Vagina (tissue), 2 donors: ENCODE measurements at regions not wholly inside any gene's neighbourhood (a gene's known extent, or its start where the extent isn't known, plus 50 kb on each side); places are given as distances from the start of the nearest gene placed in this dataset.

Experiments
- CTCF ChIP-seq, 3 experiments: fragments of 450-650 bp in 2 of 3; fragments of 200-600 bp in 1 of 3; sonication (generic) in 1 of 3; IDR thresholded peaks; one replicate each; pipeline ENCODE4 v1.5.1; 2017 to 2019; ENCODE audit warnings: antibody characterized with exemption in 3 of 3, mild to moderate bottlenecking in 2 of 3, moderate library complexity in 2 of 3
- POLR2A ChIP-seq, 2 donors: fragments of 450-650 bp; IDR thresholded peaks; one replicate each; pipeline ENCODE4 v1.6.1; 2017; ENCODE audit warnings: antibody characterized with exemption in 2 of 2, mild to moderate bottlenecking in 2 of 2, moderate library complexity in 2 of 2
- POLR2AphosphoS5 ChIP-seq, 2 donors: sonication (generic); formaldehyde crosslinking; IDR thresholded peaks; one replicate each; pipeline ENCODE4 v1.9.0; 2017; ENCODE audit warnings: antibody characterized with exemption in 2 of 2, mild to moderate bottlenecking in 2 of 2, low read depth in 1 of 2; ENCODE audit not compliant: insufficient read depth in 1 of 2

GRCh38 chr5:68919988-68920490 is 173.8 kb upstream of the SLC30A5 start:
- no peak for TF ChIP-seq CTCF (IDR thresholded peaks at IDR 0.05)
- TF ChIP-seq POLR2A (IDR thresholded peaks at IDR 0.05) = no peak
- TF ChIP-seq POLR2AphosphoS5 (IDR thresholded peaks at IDR 0.05; ENCODE audit: insufficient read depth in 1 of 2, low read depth in 1 of 2) = no peak
